GM23338 (cell line): ENCODE measurements at regions not wholly inside any gene's neighbourhood (a gene's known extent, or its start where the extent isn't known, plus 50 kb on each side); places are given as distances from the start of the nearest gene placed in this dataset.

Experiments used
- ATAC-seq: fragments of 200-7000 bp; cut with Tn5 transposase; 3 replicates; pipeline ENCODE4 v1.9.1; 2020
- DNase-seq: peaks from one replicate; pipeline ENCODE4 v3.0.0-alpha.2; 2015; ENCODE audit warnings: low spot score
- H2AFZ ChIP-seq: fragments of 200-600 bp; sonication (generic); 2 replicates; pipeline ENCODE4 v1.8.0; 2016; ENCODE audit warnings: antibody characterized with exemption, mild to moderate bottlenecking, moderate library complexity
- H3F3A ChIP-seq: fragments of 200-600 bp; sonication (generic); replicated peaks from 2 replicates; pipeline ENCODE4 v1.8.0; 2017; ENCODE audit warnings: antibody characterized with exemption, mixed run types, low read depth
- H3K27ac ChIP-seq: fragments of 200-600 bp; sonication (generic); 2 replicates; pipeline ENCODE4 v1.6.1; 2016; ENCODE audit warnings: low read depth
- H3K27me3 ChIP-seq: fragments of 200-600 bp; sonication (generic); 2 replicates; pipeline ENCODE4 v1.8.0; 2016; ENCODE audit warnings: mild to moderate bottlenecking, mixed run types, moderate library complexity; ENCODE audit not compliant: insufficient read depth
- H3K36me3 ChIP-seq: fragments of 200-600 bp; sonication (generic); 2 replicates; pipeline ENCODE4 v1.8.0; 2016; ENCODE audit warnings: mild to moderate bottlenecking; ENCODE audit not compliant: insufficient read depth
- H3K4me1 ChIP-seq: fragments of 200-600 bp; sonication (generic); 2 replicates; pipeline ENCODE4 v1.8.0; 2016; ENCODE audit warnings: mild to moderate bottlenecking, moderate library complexity; ENCODE audit not compliant: insufficient read depth
- H3K4me2 ChIP-seq: fragments of 200-600 bp; sonication (generic); 2 replicates; pipeline ENCODE4 v1.7.1; 2017; ENCODE audit warnings: mixed run types
- H3K4me3 ChIP-seq: fragments of 200-600 bp; sonication (generic); 2 replicates; pipeline ENCODE4 v1.6.1; 2016; ENCODE audit warnings: mixed run types
- H3K79me2 ChIP-seq: fragments of 200-600 bp; sonication (generic); replicated peaks from 2 replicates; pipeline ENCODE4 v1.8.0; 2017; ENCODE audit warnings: mild to moderate bottlenecking; ENCODE audit not compliant: insufficient read depth
- H3K9me2 ChIP-seq: fragments of 200-600 bp; sonication (generic); 2 replicates; pipeline ENCODE4 v1.8.0; 2017; ENCODE audit not compliant: insufficient read depth
- H4K20me1 ChIP-seq: fragments of 200-600 bp; sonication (generic); replicated peaks from 2 replicates; pipeline ENCODE4 v1.8.0; 2017; ENCODE audit warnings: mild to moderate bottlenecking; ENCODE audit not compliant: insufficient read depth
- H3K27ac Mint-ChIP-seq: 2 replicates; pipeline ENCODE4 v1.8.0; 2020; ENCODE audit warnings: inconsistent platforms, mild to moderate bottlenecking, moderate library complexity, mixed read lengths
- H3K27me3 Mint-ChIP-seq: 3 replicates; pipeline ENCODE4 v1.8.0; 2022; ENCODE audit warnings: low read depth, mild to moderate bottlenecking, moderate library complexity, mixed read lengths, inconsistent platforms; ENCODE audit not compliant: insufficient read depth, poor library complexity
- H3K36me3 Mint-ChIP-seq: 3 replicates; pipeline ENCODE4 v1.8.0; 2021; ENCODE audit warnings: low read depth, mild to moderate bottlenecking, inconsistent platforms, moderate library complexity, mixed read lengths
- H3K4me1 Mint-ChIP-seq: 3 replicates; pipeline ENCODE4 v1.8.0; 2020; ENCODE audit warnings: mild to moderate bottlenecking, inconsistent platforms, mixed read lengths
- H3K4me3 Mint-ChIP-seq: 3 replicates; pipeline ENCODE4 v1.8.0; 2021; ENCODE audit warnings: moderate library complexity, mild to moderate bottlenecking, inconsistent platforms, mixed read lengths
- H3K9me3 Mint-ChIP-seq: 3 replicates; pipeline ENCODE4 v1.8.0; 2020; ENCODE audit warnings: moderate library complexity, mild to moderate bottlenecking, inconsistent platforms, mixed read lengths
- CREB1 ChIP-seq: fragments of 250-450 bp; sonication (Bioruptor Pico); IDR thresholded peaks from 2 replicates; pipeline ENCODE4 v1.5.0; 2020; ENCODE audit warnings: low read depth, mild to moderate bottlenecking, moderate library complexity
- ETS1 ChIP-seq: IDR thresholded peaks from 2 replicates; pipeline ENCODE4 v1.6.1; 2016; ENCODE audit warnings: antibody characterized with exemption
- EZH2 ChIP-seq: fragments of 200-600 bp; sonication (generic); IDR thresholded peaks from one replicate; pipeline ENCODE4 v1.8.0; 2017; ENCODE audit warnings: antibody characterized with exemption, mild to moderate bottlenecking, low read depth; ENCODE audit not compliant: unreplicated experiment
- EZH2phosphoT487 ChIP-seq: fragments of 200-600 bp; sonication (generic); IDR thresholded peaks from one replicate; pipeline ENCODE4 v1.8.1; 2018; ENCODE audit warnings: antibody characterized with exemption; ENCODE audit not compliant: unreplicated experiment
- JUNB ChIP-seq: IDR thresholded peaks from one replicate; pipeline ENCODE4 v1.6.1; 2016; ENCODE audit warnings: antibody characterized with exemption; ENCODE audit not compliant: unreplicated experiment
- NANOG ChIP-seq: IDR thresholded peaks from 2 replicates; pipeline ENCODE4 v1.6.1; 2016; ENCODE audit warnings: antibody characterized with exemption, borderline replicate concordance
- POLR2AphosphoS5 ChIP-seq: IDR thresholded peaks from 2 replicates; pipeline ENCODE4 v1.6.1; 2016; ENCODE audit warnings: antibody characterized with exemption, low read depth
- STAT1 ChIP-seq: IDR thresholded peaks from one replicate; pipeline ENCODE4 v1.6.1; 2016; ENCODE audit warnings: antibody characterized with exemption; ENCODE audit not compliant: unreplicated experiment
- ZNF114 ChIP-seq: fragments of 250-450 bp; sonication (Bioruptor Pico); IDR thresholded peaks from 2 replicates; pipeline ENCODE4 v1.5.0; 2020; ENCODE audit warnings: mild to moderate bottlenecking, moderate library complexity
- ZNF331 ChIP-seq: fragments of 250-450 bp; sonication (Bioruptor Pico); IDR thresholded peaks from 2 replicates; pipeline ENCODE4 v1.5.0; 2020; ENCODE audit warnings: low read depth, mild to moderate bottlenecking, moderate library complexity
- TF ChIP-seq, protein P1 (sequence below): IDR thresholded peaks from one replicate; pipeline ENCODE4 v1.6.1; 2018; ENCODE audit warnings: antibody characterized with exemption; ENCODE audit not compliant: unreplicated experiment
- TF ChIP-seq, protein P2 (sequence below), 2 experiments: fragments of 200-600 bp in 1 of 2; sonication (generic) in 1 of 2; conservative IDR thresholded peaks; 2 replicates each; pipeline versions ENCODE4 v1.5.1 to v1.6.1; 2016 to 2017; ENCODE audit warnings: antibody characterized with exemption in 2 of 2, low read depth in 2 of 2, mild to moderate bottlenecking in 2 of 2, moderate library complexity in 1 of 2

DNA sequence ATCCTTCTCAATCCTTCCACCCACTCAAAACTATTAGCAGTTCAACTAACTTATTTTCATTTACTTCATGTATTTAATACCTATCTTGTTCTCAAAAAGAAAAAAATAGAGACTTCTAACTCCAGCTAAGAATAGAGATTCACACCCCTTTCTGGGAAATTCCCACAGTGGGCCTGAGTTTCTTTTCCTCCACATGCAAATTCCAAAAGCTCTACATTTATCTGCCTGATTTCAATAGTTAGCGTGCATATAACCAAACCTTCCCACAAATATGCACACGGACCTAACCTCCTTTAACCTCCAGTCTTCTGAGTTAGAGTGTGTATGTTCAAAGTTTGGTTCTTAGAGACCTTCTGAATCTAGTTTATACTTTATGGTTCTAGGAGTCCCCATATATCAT, 62.5 kb downstream of the GRIN2B start:
- Histone ChIP-seq H3F3A (no peaks in the 10 kb centered on the region), H4K20me1 (no peaks in the 10 kb centered on the region), H3K9me2 (peaks cover 4% of the 10 kb centered on the region; the same call in 1 of the 2 replicates), H3K4me3 (no peak overlapping the region), H3K36me3 (no peaks in the 10 kb centered on the region), H3K4me1 (no peaks in the 10 kb centered on the region), H3K27me3 (no peaks in the 10 kb centered on the region), H3K79me2 (no peaks in the 10 kb centered on the region), H3K27ac (no peak overlapping the region), H3K4me2 (no peak overlapping the region), H2AFZ (no peak overlapping the region)
- ATAC-seq (no peak), DNase-seq (no peak)
- no peaks in the 10 kb centered on the region for H3K27me3 Mint-ChIP-seq
- H3K4me1 Mint-ChIP-seq, result no peaks in the 10 kb centered on the region
- no peak for TF ChIP-seq NANOG
- no peak for TF ChIP-seq EZH2phosphoT487
- TF ChIP-seq ETS1, result no peak
- TF ChIP-seq ZNF114 (CRISPR knock-in tag), result no peak
- TF ChIP-seq, protein P1, sequence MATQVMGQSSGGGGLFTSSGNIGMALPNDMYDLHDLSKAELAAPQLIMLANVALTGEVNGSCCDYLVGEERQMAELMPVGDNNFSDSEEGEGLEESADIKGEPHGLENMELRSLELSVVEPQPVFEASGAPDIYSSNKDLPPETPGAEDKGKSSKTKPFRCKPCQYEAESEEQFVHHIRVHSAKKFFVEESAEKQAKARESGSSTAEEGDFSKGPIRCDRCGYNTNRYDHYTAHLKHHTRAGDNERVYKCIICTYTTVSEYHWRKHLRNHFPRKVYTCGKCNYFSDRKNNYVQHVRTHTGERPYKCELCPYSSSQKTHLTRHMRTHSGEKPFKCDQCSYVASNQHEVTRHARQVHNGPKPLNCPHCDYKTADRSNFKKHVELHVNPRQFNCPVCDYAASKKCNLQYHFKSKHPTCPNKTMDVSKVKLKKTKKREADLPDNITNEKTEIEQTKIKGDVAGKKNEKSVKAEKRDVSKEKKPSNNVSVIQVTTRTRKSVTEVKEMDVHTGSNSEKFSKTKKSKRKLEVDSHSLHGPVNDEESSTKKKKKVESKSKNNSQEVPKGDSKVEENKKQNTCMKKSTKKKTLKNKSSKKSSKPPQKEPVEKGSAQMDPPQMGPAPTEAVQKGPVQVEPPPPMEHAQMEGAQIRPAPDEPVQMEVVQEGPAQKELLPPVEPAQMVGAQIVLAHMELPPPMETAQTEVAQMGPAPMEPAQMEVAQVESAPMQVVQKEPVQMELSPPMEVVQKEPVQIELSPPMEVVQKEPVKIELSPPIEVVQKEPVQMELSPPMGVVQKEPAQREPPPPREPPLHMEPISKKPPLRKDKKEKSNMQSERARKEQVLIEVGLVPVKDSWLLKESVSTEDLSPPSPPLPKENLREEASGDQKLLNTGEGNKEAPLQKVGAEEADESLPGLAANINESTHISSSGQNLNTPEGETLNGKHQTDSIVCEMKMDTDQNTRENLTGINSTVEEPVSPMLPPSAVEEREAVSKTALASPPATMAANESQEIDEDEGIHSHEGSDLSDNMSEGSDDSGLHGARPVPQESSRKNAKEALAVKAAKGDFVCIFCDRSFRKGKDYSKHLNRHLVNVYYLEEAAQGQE, result no peak
- no peak for TF ChIP-seq EZH2
- TF ChIP-seq, protein P2, sequence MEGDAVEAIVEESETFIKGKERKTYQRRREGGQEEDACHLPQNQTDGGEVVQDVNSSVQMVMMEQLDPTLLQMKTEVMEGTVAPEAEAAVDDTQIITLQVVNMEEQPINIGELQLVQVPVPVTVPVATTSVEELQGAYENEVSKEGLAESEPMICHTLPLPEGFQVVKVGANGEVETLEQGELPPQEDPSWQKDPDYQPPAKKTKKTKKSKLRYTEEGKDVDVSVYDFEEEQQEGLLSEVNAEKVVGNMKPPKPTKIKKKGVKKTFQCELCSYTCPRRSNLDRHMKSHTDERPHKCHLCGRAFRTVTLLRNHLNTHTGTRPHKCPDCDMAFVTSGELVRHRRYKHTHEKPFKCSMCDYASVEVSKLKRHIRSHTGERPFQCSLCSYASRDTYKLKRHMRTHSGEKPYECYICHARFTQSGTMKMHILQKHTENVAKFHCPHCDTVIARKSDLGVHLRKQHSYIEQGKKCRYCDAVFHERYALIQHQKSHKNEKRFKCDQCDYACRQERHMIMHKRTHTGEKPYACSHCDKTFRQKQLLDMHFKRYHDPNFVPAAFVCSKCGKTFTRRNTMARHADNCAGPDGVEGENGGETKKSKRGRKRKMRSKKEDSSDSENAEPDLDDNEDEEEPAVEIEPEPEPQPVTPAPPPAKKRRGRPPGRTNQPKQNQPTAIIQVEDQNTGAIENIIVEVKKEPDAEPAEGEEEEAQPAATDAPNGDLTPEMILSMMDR (conservative IDR thresholded peaks at IDR 0.05; ENCODE audit: low read depth in 2 of 2), result no peak
- TF ChIP-seq STAT1, result no peak
- TF ChIP-seq CREB1 (CRISPR knock-in tag), result no peak
- TF ChIP-seq JUNB, result no peak
- TF ChIP-seq ZNF331 (CRISPR knock-in tag), result no peak
- no peak for TF ChIP-seq POLR2AphosphoS5
- no peaks in the 10 kb centered on the region for H3K9me3 Mint-ChIP-seq
- no peaks in the 10 kb centered on the region for H3K36me3 Mint-ChIP-seq
- H3K4me3 Mint-ChIP-seq, result no peak overlapping the region
- H3K27ac Mint-ChIP-seq, result no peak overlapping the region
